RWPE1 (cell line): ENCODE measurements at regions not wholly inside any gene's neighbourhood (a gene's known extent, or its start where the extent isn't known, plus 50 kb on each side); places are given as distances from the start of the nearest gene placed in this dataset.

Experiments
- CTCF ChIA-PET: fragments of 350-600 bp; sonication (Branson Sonifier 250); formaldehyde crosslinking; extraction: SDS; loops from one replicate; lab custom pipeline; 2021; lab: Yijun Ruan, JAX
- POLR2A ChIA-PET: fragments of 400-600 bp; formaldehyde crosslinking; extraction: SDS; loops from one replicate; lab custom pipeline; 2020; ENCODE audit warnings: antibody characterized with exemption; ENCODE audit not compliant: low non-redundant PET; lab: Yijun Ruan, JAX
- DNase-seq: peaks from one replicate; pipeline ENCODE4 v3.0.0; 2012; ENCODE audit warnings: low spot score
- H3K27ac ChIP-seq: fragments of 450-650 bp; 2 replicates; pipeline ENCODE4 v1.5.1; 2017
- CTCF ChIP-seq: fragments of 450-650 bp; conservative IDR thresholded peaks from 2 replicates; pipeline ENCODE4 v1.5.1; 2017; ENCODE audit warnings: low read depth, mild to moderate bottlenecking

- no peak for DNase-seq
- ChIA-PET POLR2A (no interaction called here), CTCF (interaction anchor here (0.5 kb wide), 1 partner anchor 16 kb away, joined by 5 read pairs; no protein-coding TSS in a partner anchor)
- no peak for TF ChIP-seq CTCF
- H3K27ac ChIP-seq: no peak overlapping the region
Observed at GRCh38 chr4:26260571-26260970, 60.2 kb upstream of the RBPJ start.

- CTCF ChIA-PET: interaction anchor here (0.5 kb wide), 2 partner anchors 15 to 25 kb away, joined by 4 to 5 read pairs; no protein-coding TSS in a partner anchor
- no peak for TF ChIP-seq CTCF
Observed at GRCh38 chr4:26261405-26261804, 59.4 kb upstream of the RBPJ start.

GRCh38 chr4:26263165-26263564 lies 57.6 kb upstream of the RBPJ start:
- TF ChIP-seq CTCF: no peak
- ChIA-PET CTCF (interaction anchor here (0.6 kb wide), 1 partner anchor 10 kb away, joined by 3 read pairs; no protein-coding TSS in a partner anchor), POLR2A (no interaction called here)
- DNase-seq: peak; percentile 55
- no peak overlapping the region for H3K27ac ChIP-seq

More at GRCh38 chr4:26261405-26261804, 59.4 kb upstream of the RBPJ start:
- POLR2A ChIA-PET: no interaction called here
- no peak overlapping the region for H3K27ac ChIP-seq
- DNase-seq: no peak

GRCh38 chr4:26264109-26264508 lies 56.7 kb upstream of the RBPJ start:
- POLR2A ChIA-PET: no interaction called here
- CTCF ChIA-PET: no interaction called here

GRCh38 chr4:26267087-26267486 lies 53.7 kb upstream of the RBPJ start:
- DNase-seq: no peak
- ChIA-PET CTCF (no interaction called here), POLR2A (no interaction called here)
- no peak for TF ChIP-seq CTCF
- H3K27ac ChIP-seq: no peak overlapping the region

More at GRCh38 chr4:26264109-26264508, 56.7 kb upstream of the RBPJ start:
- no peak for TF ChIP-seq CTCF
- DNase-seq: no peak
- H3K27ac ChIP-seq: no peak overlapping the region

GRCh38 chr4:26268246-26268645 lies 52.6 kb upstream of the RBPJ start:
- CTCF ChIA-PET: interaction anchor here (0.7 kb wide), 1 partner anchor 246 kb away, joined by 6 read pairs; no protein-coding TSS in a partner anchor

More at GRCh38 chr4:26268246-26268645, 52.6 kb upstream of the RBPJ start:
- no peak for DNase-seq
- H3K27ac ChIP-seq: no peak overlapping the region
- TF ChIP-seq CTCF: no peak
- POLR2A ChIA-PET: no interaction called here
